H1 (cell line): ENCODE measurements at regions not wholly inside any gene's neighbourhood (a gene's known extent, or its start where the extent isn't known, plus 50 kb on each side); places are given as distances from the start of the nearest gene placed in this dataset.

Experiments
- CTCF ChIA-PET: fragments of 300-600 bp; sonication (Branson Sonifier 250); formaldehyde crosslinking; loops from one replicate; lab custom pipeline; 2021; ENCODE audit not compliant: partially characterized antibody; lab: Charles Lee
- POLR2A ChIA-PET: fragments of 300-600 bp; sonication (Branson Sonifier 250); formaldehyde crosslinking; loops from one replicate; lab custom pipeline; 2021; ENCODE audit warnings: inconsistent platforms; ENCODE audit not compliant: partially characterized antibody; lab: Charles Lee
- DNase-seq, 2 experiments: peaks; one replicate each; pipeline versions ENCODE4 v3.0.0 to v3.0.0-alpha.2; 2010 to 2022; ENCODE audit warnings: low spot score in 2 of 2, low read depth in 1 of 2, mixed read lengths in 1 of 2
- FAIRE-seq: peaks from 2 replicates; lab custom pipeline; 2011; peaks lifted over from hg19 to GRCh38; lab: Jason Lieb, UNC
- H2AFZ ChIP-seq: 2 replicates; pipeline ENCODE4 v1.8.1; 2012; ENCODE audit warnings: low read length, inconsistent platforms
- H2AK5ac ChIP-seq: 2 replicates; pipeline ENCODE4 v1.6.1; 2013; ENCODE audit warnings: low read depth, low read length
- H2BK120ac ChIP-seq: replicated peaks from 2 replicates; pipeline ENCODE3; 2013; ENCODE audit warnings: low read depth, low read length, inconsistent platforms
- H2BK12ac ChIP-seq: 2 replicates; pipeline ENCODE4 v1.6.1; 2013; ENCODE audit warnings: low read depth, low read length
- H2BK15ac ChIP-seq: 2 replicates; pipeline ENCODE4 v1.6.1; 2013; ENCODE audit warnings: low read length
- H2BK20ac ChIP-seq: 2 replicates; pipeline ENCODE4 v1.6.1; 2013; ENCODE audit warnings: low read length
- H2BK5ac ChIP-seq: 2 replicates; pipeline ENCODE4 v1.6.1; 2013; ENCODE audit warnings: low read depth, low read length
- H3K14ac ChIP-seq: 2 replicates; pipeline ENCODE4 v1.6.1; 2013; ENCODE audit warnings: inconsistent platforms; ENCODE audit not compliant: insufficient read length
- H3K18ac ChIP-seq: 2 replicates; pipeline ENCODE4 v1.6.1; 2013; ENCODE audit warnings: low read length; ENCODE audit errors: extremely low read depth
- H3K23ac ChIP-seq: 2 replicates; pipeline ENCODE4 v1.6.1; 2013; ENCODE audit warnings: inconsistent platforms; ENCODE audit not compliant: insufficient read length
- H3K23me2 ChIP-seq: 2 replicates; pipeline ENCODE4 v1.6.1; 2013; ENCODE audit warnings: low read depth, low read length
- H3K27ac ChIP-seq: 2 replicates; pipeline ENCODE4 v1.6.1; 2011; ENCODE audit warnings: low read depth, low read length, inconsistent platforms
- H3K27me3 ChIP-seq, 4 experiments: replicated peaks in 1 of 4; 1 replicate in 1 of 4; 2 replicates in 3 of 4; pipeline versions ENCODE4 v1.6.1 to v1.8.1; 2011 to 2013; ENCODE audit warnings: low read length in 3 of 4, mild to moderate bottlenecking in 3 of 4, inconsistent platforms in 2 of 4, mixed read lengths in 2 of 4, moderate library complexity in 1 of 4; ENCODE audit not compliant: control insufficient read depth in 3 of 4, insufficient read depth in 3 of 4; ENCODE audit errors: extremely low read depth in 1 of 4
- H3K36me3 ChIP-seq, 4 experiments: 2 replicates each; pipeline versions ENCODE4 v1.6.1 to v1.8.1; 2011 to 2013; ENCODE audit warnings: mild to moderate bottlenecking in 4 of 4, low read length in 3 of 4, moderate library complexity in 2 of 4, control low read depth in 1 of 4, inconsistent platforms in 1 of 4; ENCODE audit not compliant: insufficient read depth in 4 of 4, control insufficient read depth in 2 of 4
- H3K4ac ChIP-seq: replicated peaks from 2 replicates; pipeline ENCODE3; 2013; ENCODE audit warnings: low read length, low read depth, mixed read lengths, inconsistent platforms; ENCODE audit not compliant: insufficient read length
- H3K4me1 ChIP-seq, 4 experiments: replicated peaks in 1 of 4; 1 replicate in 1 of 4; 2 replicates in 3 of 4; pipeline versions ENCODE4 v1.6.1 to v1.8.1; 2011 to 2013; ENCODE audit warnings: low read length in 3 of 4, inconsistent platforms in 2 of 4, mixed read lengths in 1 of 4; ENCODE audit not compliant: insufficient read depth in 4 of 4, control insufficient read depth in 3 of 4
- H3K4me2 ChIP-seq, 2 experiments: 2 replicates each; pipeline versions ENCODE4 v1.6.1 to v1.8.1; 2011 to 2013; ENCODE audit warnings: low read depth in 2 of 2, low read length in 2 of 2, control low read depth in 1 of 2, inconsistent platforms in 1 of 2, mild to moderate bottlenecking in 1 of 2; ENCODE audit not compliant: insufficient read depth in 1 of 2
- H3K4me3 ChIP-seq, 4 experiments: fragments of 200-600, 300-600 bp in 1 of 4; sonication (generic), shearing (Covaris generic), sonication (Bioruptor Twin) in 1 of 4; 2 replicates each; pipeline versions ENCODE4 v1.5.1 to v1.8.1; 2011 to 2016; ENCODE audit warnings: low read length in 4 of 4, low read depth in 3 of 4, control low read depth in 2 of 4, inconsistent platforms in 2 of 4, mild to moderate bottlenecking in 2 of 4, mixed read lengths in 1 of 4, moderate library complexity in 1 of 4; ENCODE audit not compliant: insufficient read depth in 2 of 4; ENCODE audit errors: extremely low read depth in 1 of 4
- H3K56ac ChIP-seq: replicated peaks from 2 replicates; pipeline ENCODE3; 2013; ENCODE audit warnings: low read depth, mild to moderate bottlenecking, mixed read lengths, low read length, inconsistent platforms; ENCODE audit not compliant: insufficient read length
- H3K79me1 ChIP-seq: 2 replicates; pipeline ENCODE4 v1.6.1; 2013; ENCODE audit warnings: low read depth, low read length, control low read depth
- H3K79me2 ChIP-seq, 2 experiments: 2 replicates each; pipeline versions ENCODE4 v1.6.1 to v1.8.1; 2012 to 2013; ENCODE audit warnings: low read length in 2 of 2, mild to moderate bottlenecking in 2 of 2, inconsistent platforms in 1 of 2; ENCODE audit not compliant: insufficient read depth in 2 of 2, control insufficient read depth in 1 of 2
- H3K9ac ChIP-seq, 4 experiments: replicated peaks in 1 of 4; 1 replicate in 1 of 4; 2 replicates in 3 of 4; pipeline versions ENCODE4 v1.6.1 to v1.8.1; 2011 to 2013; ENCODE audit warnings: low read depth in 3 of 4, low read length in 3 of 4, control low read depth in 2 of 4, mild to moderate bottlenecking in 2 of 4, moderate library complexity in 2 of 4, inconsistent platforms in 1 of 4; ENCODE audit errors: extremely low read depth in 1 of 4
- H3K9me3 ChIP-seq, 2 experiments: 2 replicates each; pipeline versions ENCODE4 v1.6.1 to v1.8.1; 2012 to 2013; ENCODE audit warnings: mild to moderate bottlenecking in 2 of 2, moderate library complexity in 2 of 2, control low read depth in 1 of 2, inconsistent platforms in 1 of 2, low read depth in 1 of 2, low read length in 1 of 2, mixed read lengths in 1 of 2; ENCODE audit not compliant: insufficient read depth in 2 of 2
- H4K20me1 ChIP-seq, 2 experiments: replicated peaks in 1 of 2; 2 replicates each; pipeline versions ENCODE3 to v1.8.1; 2011 to 2013; ENCODE audit warnings: inconsistent platforms in 2 of 2, low read length in 2 of 2, mild to moderate bottlenecking in 1 of 2; ENCODE audit not compliant: insufficient read depth in 2 of 2, control insufficient read depth in 1 of 2
- H4K5ac ChIP-seq: 2 replicates; pipeline ENCODE4 v1.6.1; 2013; ENCODE audit warnings: low read length, low read depth, mixed read lengths, inconsistent platforms; ENCODE audit not compliant: insufficient read length
- H4K8ac ChIP-seq: 2 replicates; pipeline ENCODE4 v1.8.0; 2013; ENCODE audit warnings: mild to moderate bottlenecking, moderate library complexity, low read length, inconsistent platforms; ENCODE audit not compliant: insufficient read depth; ENCODE audit errors: extremely low read depth
- H4K91ac ChIP-seq: replicated peaks from 2 replicates; pipeline ENCODE3; 2013; ENCODE audit warnings: low read length, mixed read lengths, inconsistent platforms; ENCODE audit not compliant: insufficient read length
- BCL11A ChIP-seq, 2 experiments: IDR thresholded peaks; one replicate each; pipeline ENCODE4 v1.6.1; 2011; ENCODE audit warnings: low read depth in 2 of 2, low read length in 2 of 2, mild to moderate bottlenecking in 2 of 2
- CREB1 ChIP-seq: IDR thresholded peaks from 2 replicates; pipeline ENCODE4 v1.6.1; 2012; ENCODE audit warnings: inconsistent platforms
- EZH2 ChIP-seq: fragments of 200-600 bp; sonication (generic); IDR thresholded peaks from 2 replicates; pipeline ENCODE4 v1.7.1; 2012; ENCODE audit warnings: low read depth, mild to moderate bottlenecking, moderate library complexity, low read length, inconsistent platforms; ENCODE audit not compliant: severe bottlenecking
- KDM5A ChIP-seq: fragments of 200-600 bp; IDR thresholded peaks from 2 replicates; pipeline ENCODE4 v1.7.1; 2012; ENCODE audit warnings: mild to moderate bottlenecking, low read length, inconsistent platforms, mixed read lengths
- MAFK ChIP-seq: IDR thresholded peaks from 2 replicates; pipeline ENCODE4 v1.6.1; 2012; ENCODE audit warnings: low read depth, mild to moderate bottlenecking, improper control_type of control experiment, low read length
- TBP ChIP-seq: IDR thresholded peaks from 2 replicates; pipeline ENCODE4 v1.6.1; 2011; ENCODE audit warnings: low read depth, low read length, improper control_type of control experiment
- TEAD4 ChIP-seq: IDR thresholded peaks from 2 replicates; pipeline ENCODE4 v1.6.1; 2012; ENCODE audit warnings: low read depth, low read length, inconsistent platforms, mixed read lengths
- YY1 ChIP-seq: IDR thresholded peaks from 2 replicates; pipeline ENCODE4 v1.6.1; 2011; ENCODE audit warnings: low read depth, mild to moderate bottlenecking, low read length
- ZNF274 ChIP-seq: IDR thresholded peaks from 2 replicates; pipeline ENCODE4 v1.7.0; 2012; ENCODE audit warnings: low read length, borderline replicate concordance; ENCODE audit errors: extremely low read depth
- WGBS, 2 experiments: shearing (Covaris generic) in 1 of 2; methylation state at CpG; one replicate each; pipeline versions ENCODE4 v1.1.6 to v1.1.7; 2013 to 2015; ENCODE audit warnings: low lambda C conversion rate in 2 of 2, mixed read lengths in 2 of 2, inconsistent platforms in 1 of 2, low coverage in 1 of 2, missing lambda C conversion rate in 1 of 2; ENCODE audit not compliant: insufficient replicate concordance in 2 of 2, insufficient coverage in 1 of 2, insufficient read length in 1 of 2; ENCODE audit errors: extremely low coverage in 1 of 2, missing lambda C conversion rate in 1 of 2; 5-methylcytosine and 5-hydroxymethylcytosine counted together
- TF ChIP-seq, protein P1 (sequence below): IDR thresholded peaks from 2 replicates; pipeline ENCODE4 v1.6.1; 2011; ENCODE audit warnings: low read length, improper control_type of control experiment
- TF ChIP-seq, protein P2 (sequence below): IDR thresholded peaks from 2 replicates; pipeline ENCODE4 v1.6.1; 2011; ENCODE audit warnings: low read depth, mild to moderate bottlenecking, low read length; ENCODE audit not compliant: insufficient read depth

DNA sequence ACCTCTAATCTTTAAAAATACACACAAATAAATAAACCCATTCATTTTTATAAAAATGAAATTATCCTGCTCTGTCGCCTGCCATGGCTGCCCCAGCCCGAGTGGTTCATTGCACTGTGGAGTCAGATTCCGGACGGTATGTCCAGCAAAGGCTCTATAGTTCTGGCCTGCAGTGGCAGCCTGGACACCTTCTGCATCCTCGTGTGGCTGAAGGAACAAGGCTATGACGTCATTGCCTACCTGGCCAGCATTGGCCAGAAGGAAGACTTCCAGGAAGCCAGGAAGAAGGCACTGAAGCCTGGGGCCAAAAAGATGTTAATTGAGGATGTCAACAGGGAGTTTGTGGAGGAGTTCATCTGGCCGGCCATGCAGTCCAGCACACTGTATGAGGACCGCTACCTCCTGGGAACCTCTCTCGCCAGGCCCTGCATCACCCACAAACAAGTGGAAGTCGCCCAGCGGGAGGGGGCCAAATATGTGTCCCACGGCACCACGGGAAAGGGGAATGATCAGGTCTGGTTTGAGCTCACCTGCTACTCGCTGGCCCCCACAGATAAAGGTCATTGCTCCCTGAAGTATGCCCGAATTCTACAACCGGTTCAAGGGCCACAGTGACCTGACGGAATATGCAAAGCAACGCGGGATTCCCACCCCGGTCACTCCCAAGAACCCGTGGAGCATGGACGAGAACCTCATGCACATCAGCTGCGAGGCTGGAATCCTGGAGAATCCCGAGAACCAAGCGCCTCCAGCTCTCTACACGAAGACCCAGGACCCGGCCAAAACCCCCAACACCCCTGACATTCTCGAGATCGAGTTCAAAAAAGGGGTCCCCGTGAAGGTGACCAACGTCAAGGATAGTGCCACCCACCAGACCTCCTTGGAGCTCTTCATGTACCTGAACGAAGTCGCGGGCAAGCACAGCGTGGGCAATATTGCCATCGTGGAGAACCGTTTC, 158.2 kb upstream of the GUCY1A2 start:
- no peak overlapping the region for H4K91ac ChIP-seq
- POLR2A ChIA-PET = no interaction called here
- H3K4me3 ChIP-seq = no peak overlapping the region
- no peak overlapping the region for H2AFZ ChIP-seq
- no peak overlapping the region for H2BK20ac ChIP-seq
- H4K20me1 ChIP-seq = no peaks in the 10 kb centered on the region
- H3K18ac ChIP-seq = no peak overlapping the region
- no peak overlapping the region for H3K23ac ChIP-seq
- no peak overlapping the region for H3K4ac ChIP-seq
- H3K14ac ChIP-seq = no peak overlapping the region
- H2AK5ac ChIP-seq = no peak overlapping the region
- 95% methylated on average over 37 of the region's 37 CpGs; no CpG with 5 or more reads in 1 of the 2 experiments for WGBS, 2 experiments
- no peak overlapping the region for H3K9ac ChIP-seq
- no peak overlapping the region for H2BK5ac ChIP-seq
- H3K9me3 ChIP-seq = no peaks in the 10 kb centered on the region
- FAIRE-seq = no peak
- no peak overlapping the region for H4K5ac ChIP-seq
- no peak overlapping the region for H2BK120ac ChIP-seq
- H3K4me2 ChIP-seq = no peak overlapping the region
- H2BK12ac ChIP-seq = no peak overlapping the region
- H3K4me1 ChIP-seq = peaks cover 0 to 2% (median 0%) of the 10 kb centered on the region in 4 experiments; a peak in 1 of 7 replicates
- no peaks in the 10 kb centered on the region for H3K79me2 ChIP-seq
- peaks cover 0 to 1% (median 0%) of the 10 kb centered on the region in 4 experiments; a peak in 1 of 7 replicates for H3K27me3 ChIP-seq
- H3K27ac ChIP-seq = no peak overlapping the region
- H3K36me3 ChIP-seq = no peaks in the 10 kb centered on the region
- DNase-seq = no peak
- no peaks in the 10 kb centered on the region for H3K23me2 ChIP-seq
- H2BK15ac ChIP-seq = no peak overlapping the region
- no peaks in the 10 kb centered on the region for H3K79me1 ChIP-seq
- no peak overlapping the region for H4K8ac ChIP-seq
- H3K56ac ChIP-seq = no peak overlapping the region
- CTCF ChIA-PET = interaction anchor here (0.6 to 1.2 kb wide), 2 partner anchors 21 to 62 kb away, joined by 3 read pairs; no protein-coding TSS in a partner anchor
- TF ChIP-seq, protein P1, sequence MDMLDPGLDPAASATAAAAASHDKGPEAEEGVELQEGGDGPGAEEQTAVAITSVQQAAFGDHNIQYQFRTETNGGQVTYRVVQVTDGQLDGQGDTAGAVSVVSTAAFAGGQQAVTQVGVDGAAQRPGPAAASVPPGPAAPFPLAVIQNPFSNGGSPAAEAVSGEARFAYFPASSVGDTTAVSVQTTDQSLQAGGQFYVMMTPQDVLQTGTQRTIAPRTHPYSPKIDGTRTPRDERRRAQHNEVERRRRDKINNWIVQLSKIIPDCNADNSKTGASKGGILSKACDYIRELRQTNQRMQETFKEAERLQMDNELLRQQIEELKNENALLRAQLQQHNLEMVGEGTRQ = no peak
- no peak for TF ChIP-seq MAFK
- no peak for TF ChIP-seq YY1
- TF ChIP-seq, protein P2, sequence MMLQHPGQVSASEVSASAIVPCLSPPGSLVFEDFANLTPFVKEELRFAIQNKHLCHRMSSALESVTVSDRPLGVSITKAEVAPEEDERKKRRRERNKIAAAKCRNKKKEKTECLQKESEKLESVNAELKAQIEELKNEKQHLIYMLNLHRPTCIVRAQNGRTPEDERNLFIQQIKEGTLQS = no peak
- no peak for TF ChIP-seq KDM5A
- no peak for TF ChIP-seq CREB1
- no peak for TF ChIP-seq EZH2
- TF ChIP-seq TBP = no peak
- TF ChIP-seq ZNF274 = no peak
- no peak for TF ChIP-seq BCL11A (IDR thresholded peaks at IDR 0.05; ENCODE audit: low read depth in 2 of 2, low read length in 2 of 2)
- no peak for TF ChIP-seq TEAD4
